ENCODE measurements at regions not wholly inside any gene's neighbourhood (a gene's known extent, or its start where the extent isn't known, plus 50 kb on each side); places are given as distances from the start of the nearest gene placed in this dataset.

DNA sequence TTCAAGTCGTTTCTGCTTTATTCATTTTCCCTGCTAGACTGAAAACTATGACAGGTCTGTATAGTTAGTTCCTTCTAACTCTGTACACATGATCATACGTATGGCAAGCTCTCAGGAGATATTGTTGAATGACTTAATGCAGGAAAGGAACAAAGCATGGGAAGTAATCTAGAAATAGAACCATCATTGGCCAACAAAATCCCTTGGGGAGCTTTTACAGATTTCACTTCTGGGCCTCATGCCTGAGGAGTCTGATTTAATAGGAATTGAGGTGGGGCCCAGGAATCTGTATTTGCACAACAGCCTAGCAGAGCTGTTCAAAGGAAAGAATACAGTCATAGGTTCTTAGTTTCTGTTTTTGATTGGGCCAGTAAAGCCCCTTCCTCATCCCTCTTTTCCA lies 229.2 kb downstream of the MAP2K6 start:
- Mint-ChIP-seq H3K4me1 (no peaks in the 10 kb centered on the region), H3K27ac (no peak overlapping the region), H3K9me3 (peaks cover 0 to 3% (median 0%) of the 10 kb centered on the region in 8 donors), H3K27me3 (no peaks in the 10 kb centered on the region), H3K4me3 (no peak overlapping the region), H3K36me3 (no peaks in the 10 kb centered on the region)
- no peaks in the 10 kb centered on the region for H3K27me3 ChIP-seq (ENCODE audit: insufficient read depth, low read length)
- CTCF ChIA-PET (ENCODE audit: partially characterized antibody): interaction anchor here (0.7 kb wide), 1 partner anchor 439 kb away, joined by 3 read pairs; no protein-coding TSS in a partner anchor
- no peak for DNase-seq
- intact Hi-C loops (cut with micrococcal nuclease): loop anchor here (10.0 kb wide), 1 partner anchor 61 kb away; no protein-coding TSS in a partner anchor
- POLR2A ChIA-PET (ENCODE audit: partially characterized antibody): no interaction called here
- H3K36me3 ChIP-seq (ENCODE audit: insufficient read depth, low read length): no peaks in the 10 kb centered on the region
- no peaks in the 10 kb centered on the region for H3K9me3 ChIP-seq (ENCODE audit: control insufficient read depth in 1 of 2, low read length in 2 of 2)
- H3K4me1 ChIP-seq (ENCODE audit: insufficient read depth, low read length): no peaks in the 10 kb centered on the region
- no peak overlapping the region for H3K4me3 ChIP-seq (ENCODE audit: low read length in 2 of 2)
- no peak overlapping the region for H3K27ac ChIP-seq (ENCODE audit: low read depth, low read length)

DNA sequence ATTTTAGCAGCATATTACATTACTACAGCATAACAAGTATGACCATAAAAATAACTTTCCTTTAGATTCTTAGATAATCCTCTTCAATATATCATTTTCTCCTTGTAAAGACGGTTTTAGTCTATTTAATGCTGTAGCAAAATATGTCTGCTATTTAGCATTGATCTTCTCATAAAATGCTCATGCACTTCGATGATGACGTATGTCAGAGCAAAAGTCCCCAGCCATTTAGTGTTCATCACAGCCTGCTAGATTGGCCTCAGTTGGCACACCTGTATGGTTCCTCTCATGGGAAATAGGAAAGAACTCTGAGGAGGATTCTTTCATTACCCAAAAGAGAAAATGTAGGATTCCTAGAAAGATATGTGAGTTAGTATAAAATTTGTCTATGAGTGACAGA lies 232.2 kb downstream of the MAP2K6 start:
- H3K4me3 ChIP-seq (ENCODE audit: low read length in 2 of 2): no peak overlapping the region
- Mint-ChIP-seq H3K27ac (no peak overlapping the region), H3K4me3 (no peak overlapping the region), H3K36me3 (no peaks in the 10 kb centered on the region), H3K4me1 (no peaks in the 10 kb centered on the region), H3K9me3 (peaks cover 0 to 5% (median 0%) of the 10 kb centered on the region in 8 donors), H3K27me3 (no peaks in the 10 kb centered on the region)
- CTCF ChIA-PET (ENCODE audit: partially characterized antibody): no interaction called here
- intact Hi-C loops (cut with micrococcal nuclease): loop anchor here (10.0 kb wide), 1 partner anchor 58 kb away; no protein-coding TSS in a partner anchor
- H3K27me3 ChIP-seq (ENCODE audit: insufficient read depth, low read length): no peaks in the 10 kb centered on the region
- no peak overlapping the region for H3K27ac ChIP-seq (ENCODE audit: low read depth, low read length)
- POLR2A ChIA-PET (ENCODE audit: partially characterized antibody): no interaction called here
- no peaks in the 10 kb centered on the region for H3K4me1 ChIP-seq (ENCODE audit: insufficient read depth, low read length)
- H3K36me3 ChIP-seq (ENCODE audit: insufficient read depth, low read length): no peaks in the 10 kb centered on the region
- no peak for DNase-seq
- no peaks in the 10 kb centered on the region for H3K9me3 ChIP-seq (ENCODE audit: control insufficient read depth in 1 of 2, low read length in 2 of 2)

DNA sequence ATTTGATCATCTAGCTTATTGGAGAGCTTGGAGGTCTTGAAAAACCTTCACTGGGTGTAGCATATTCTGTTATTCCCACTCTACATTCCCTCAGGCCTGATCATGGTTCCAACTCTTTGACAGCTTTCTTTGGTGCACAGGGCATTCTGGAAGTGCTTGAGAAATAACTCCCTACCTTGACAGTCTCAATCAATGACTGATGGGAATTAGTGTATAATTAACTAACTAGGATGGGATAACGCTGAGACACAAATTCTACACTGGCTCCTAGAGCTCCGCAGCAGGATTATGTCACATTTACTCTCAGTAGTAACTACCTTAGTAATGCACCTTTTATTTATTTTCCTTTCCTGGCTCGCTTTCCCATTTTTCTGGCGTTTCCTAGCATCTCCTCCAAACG lies 236.4 kb downstream of the MAP2K6 start:
- Mint-ChIP-seq H3K9me3 (peaks cover 0 to 5% (median 0%) of the 10 kb centered on the region in 8 donors), H3K27ac (no peak overlapping the region), H3K4me1 (no peaks in the 10 kb centered on the region), H3K27me3 (no peaks in the 10 kb centered on the region), H3K36me3 (no peaks in the 10 kb centered on the region), H3K4me3 (no peak overlapping the region)
- no peak overlapping the region for H3K4me3 ChIP-seq (ENCODE audit: low read length in 2 of 2)
- no peaks in the 10 kb centered on the region for H3K27me3 ChIP-seq (ENCODE audit: insufficient read depth, low read length)
- intact Hi-C loops (cut with micrococcal nuclease): no loop called here
- ChIA-PET CTCF (ENCODE audit: partially characterized antibody) (no interaction called here), POLR2A (ENCODE audit: partially characterized antibody) (no interaction called here)
- no peaks in the 10 kb centered on the region for H3K36me3 ChIP-seq (ENCODE audit: insufficient read depth, low read length)
- H3K27ac ChIP-seq (ENCODE audit: low read depth, low read length): no peak overlapping the region
- no peaks in the 10 kb centered on the region for H3K4me1 ChIP-seq (ENCODE audit: insufficient read depth, low read length)
- H3K9me3 ChIP-seq (ENCODE audit: control insufficient read depth in 1 of 2, low read length in 2 of 2): no peaks in the 10 kb centered on the region
- DNase-seq: no peak

DNA sequence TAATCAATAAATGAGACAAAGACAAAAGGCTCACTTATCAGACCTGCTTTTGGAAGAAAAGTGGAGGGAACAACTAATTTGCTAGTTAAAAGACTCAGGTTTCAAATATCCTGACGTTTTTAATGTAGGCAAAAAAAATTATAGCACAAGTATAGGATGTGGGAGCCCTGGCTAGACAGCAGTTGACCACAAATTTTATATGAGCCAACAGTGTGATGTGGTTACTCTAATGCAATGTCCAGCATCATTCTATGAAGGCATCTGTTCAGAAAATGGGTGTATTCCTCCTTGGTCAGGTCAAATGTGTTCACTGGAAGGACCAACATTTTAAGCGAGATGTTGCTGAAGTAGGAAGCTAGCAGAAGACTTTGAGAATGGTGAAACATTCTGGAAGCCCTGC lies 237.4 kb downstream of the MAP2K6 start:
- Histone ChIP-seq H3K36me3 (ENCODE audit: insufficient read depth, low read length) (no peaks in the 10 kb centered on the region), H3K4me1 (ENCODE audit: insufficient read depth, low read length) (no peaks in the 10 kb centered on the region), H3K9me3 (ENCODE audit: control insufficient read depth in 1 of 2, low read length in 2 of 2) (no peaks in the 10 kb centered on the region), H3K27me3 (ENCODE audit: insufficient read depth, low read length) (no peaks in the 10 kb centered on the region), H3K4me3 (ENCODE audit: low read length in 2 of 2) (no peak overlapping the region), H3K27ac (ENCODE audit: low read depth, low read length) (no peak overlapping the region)
- H3K27me3 Mint-ChIP-seq: peaks cover 0 to 2% of the 10 kb centered on the region in 2 donors
- H3K4me3 Mint-ChIP-seq: no peak overlapping the region
- POLR2A ChIA-PET (ENCODE audit: partially characterized antibody): no interaction called here
- CTCF ChIA-PET (ENCODE audit: partially characterized antibody): no interaction called here
- intact Hi-C loops (cut with micrococcal nuclease): no loop called here
- no peaks in the 10 kb centered on the region for H3K36me3 Mint-ChIP-seq
- H3K27ac Mint-ChIP-seq: no peak overlapping the region
- peaks cover 0 to 5% (median 0%) of the 10 kb centered on the region in 8 donors for H3K9me3 Mint-ChIP-seq
- DNase-seq: no peak
- no peaks in the 10 kb centered on the region for H3K4me1 Mint-ChIP-seq

DNA sequence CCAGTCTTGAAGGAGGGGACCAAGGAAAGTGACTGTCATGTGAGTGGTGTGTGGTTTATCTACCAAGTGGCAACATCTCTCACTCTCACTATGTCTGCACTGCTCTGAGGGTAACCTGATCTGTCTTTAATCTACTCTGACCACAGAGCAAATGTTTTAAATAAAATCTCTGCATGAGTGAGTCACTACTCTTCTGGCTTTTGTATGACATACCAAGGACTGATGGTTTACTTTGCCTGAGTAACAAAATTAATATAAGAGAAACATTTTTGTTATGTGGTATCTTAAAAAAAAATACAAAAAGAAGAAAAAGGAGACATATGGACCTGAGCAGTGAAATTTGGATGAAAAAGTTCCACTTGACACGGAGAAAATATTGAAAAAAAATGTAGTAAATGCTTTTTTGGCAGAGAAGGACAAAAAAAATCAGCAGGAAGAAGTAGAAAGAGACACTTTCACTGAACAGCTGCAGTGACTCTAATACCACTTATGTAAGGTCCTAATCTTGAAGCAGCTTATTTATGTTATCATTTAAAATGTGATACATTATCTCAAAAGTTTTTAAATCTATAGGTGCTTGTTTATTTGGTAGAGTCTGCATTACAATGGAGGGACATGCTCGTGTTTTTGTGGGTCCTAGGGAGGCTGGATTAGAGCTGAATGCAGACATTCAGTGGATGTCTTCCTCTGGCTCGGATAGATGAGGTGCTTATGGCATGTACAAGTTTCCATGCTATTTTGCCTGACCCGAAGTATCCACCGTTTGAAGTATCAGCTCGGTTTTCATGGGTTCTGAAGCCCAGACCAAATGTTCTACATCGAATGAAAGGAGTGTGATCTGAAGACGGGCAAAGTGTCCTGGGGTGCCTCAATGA lies 240.7 kb downstream of the MAP2K6 start:
- intact Hi-C loops (cut with micrococcal nuclease): no loop called here
- H3K4me3 Mint-ChIP-seq: no peak overlapping the region

DNA sequence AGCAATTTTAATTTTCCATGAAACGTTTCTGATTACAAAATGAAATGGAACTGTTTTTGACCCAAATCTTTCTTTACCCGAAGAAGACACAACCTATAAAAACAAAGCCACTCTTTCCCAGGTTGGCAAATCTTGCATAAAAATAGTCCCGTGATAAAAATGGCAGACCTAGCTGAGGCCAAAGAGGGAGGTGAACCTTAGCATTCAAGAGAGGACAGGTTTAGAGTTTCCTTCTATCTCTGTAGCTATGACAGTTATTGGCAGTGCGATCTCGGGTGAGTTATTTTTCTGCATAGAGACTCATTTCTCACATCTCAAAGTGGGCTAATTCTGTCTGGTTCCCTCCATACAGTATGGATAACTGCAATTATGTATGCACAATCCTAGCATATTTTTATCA lies 241.4 kb downstream of the MAP2K6 start:
- no peaks in the 10 kb centered on the region for H3K36me3 Mint-ChIP-seq
- no peak overlapping the region for H3K27ac Mint-ChIP-seq
- no peak for DNase-seq
- no peaks in the 10 kb centered on the region for H3K4me1 ChIP-seq (ENCODE audit: insufficient read depth, low read length)
- intact Hi-C loops (cut with micrococcal nuclease): no loop called here
- POLR2A ChIA-PET (ENCODE audit: partially characterized antibody): no interaction called here
- no peaks in the 10 kb centered on the region for H3K36me3 ChIP-seq (ENCODE audit: insufficient read depth, low read length)
- CTCF ChIA-PET (ENCODE audit: partially characterized antibody): no interaction called here
- H3K9me3 ChIP-seq (ENCODE audit: control insufficient read depth in 1 of 2, low read length in 2 of 2): no peaks in the 10 kb centered on the region
- no peak overlapping the region for H3K27ac ChIP-seq (ENCODE audit: low read depth, low read length)
- H3K27me3 Mint-ChIP-seq: peaks cover 0 to 4% of the 10 kb centered on the region in 2 donors
- H3K9me3 Mint-ChIP-seq: peaks cover 0 to 3% (median 0%) of the 10 kb centered on the region in 8 donors
- H3K4me1 Mint-ChIP-seq: no peaks in the 10 kb centered on the region
- no peak overlapping the region for H3K4me3 ChIP-seq (ENCODE audit: low read length in 2 of 2)
- no peaks in the 10 kb centered on the region for H3K27me3 ChIP-seq (ENCODE audit: insufficient read depth, low read length)
- no peak overlapping the region for H3K4me3 Mint-ChIP-seq

More for the DNA sequence above, 240.7 kb downstream of the MAP2K6 start:
- Histone ChIP-seq H3K4me3 (ENCODE audit: low read length in 2 of 2) (no peak overlapping the region), H3K27me3 (ENCODE audit: insufficient read depth, low read length) (no peaks in the 10 kb centered on the region), H3K36me3 (ENCODE audit: insufficient read depth, low read length) (no peaks in the 10 kb centered on the region), H3K27ac (ENCODE audit: low read depth, low read length) (no peak overlapping the region), H3K9me3 (ENCODE audit: control insufficient read depth in 1 of 2, low read length in 2 of 2) (no peaks in the 10 kb centered on the region), H3K4me1 (ENCODE audit: insufficient read depth, low read length) (no peaks in the 10 kb centered on the region)
- no peak for DNase-seq
- Mint-ChIP-seq H3K27me3 (peaks cover 0 to 3% of the 10 kb centered on the region in 2 donors), H3K36me3 (no peaks in the 10 kb centered on the region), H3K27ac (no peak overlapping the region), H3K9me3 (peaks cover 0 to 2% (median 0%) of the 10 kb centered on the region in 8 donors), H3K4me1 (no peaks in the 10 kb centered on the region)
- ChIA-PET CTCF (ENCODE audit: partially characterized antibody) (no interaction called here), POLR2A (ENCODE audit: partially characterized antibody) (no interaction called here)

DNA sequence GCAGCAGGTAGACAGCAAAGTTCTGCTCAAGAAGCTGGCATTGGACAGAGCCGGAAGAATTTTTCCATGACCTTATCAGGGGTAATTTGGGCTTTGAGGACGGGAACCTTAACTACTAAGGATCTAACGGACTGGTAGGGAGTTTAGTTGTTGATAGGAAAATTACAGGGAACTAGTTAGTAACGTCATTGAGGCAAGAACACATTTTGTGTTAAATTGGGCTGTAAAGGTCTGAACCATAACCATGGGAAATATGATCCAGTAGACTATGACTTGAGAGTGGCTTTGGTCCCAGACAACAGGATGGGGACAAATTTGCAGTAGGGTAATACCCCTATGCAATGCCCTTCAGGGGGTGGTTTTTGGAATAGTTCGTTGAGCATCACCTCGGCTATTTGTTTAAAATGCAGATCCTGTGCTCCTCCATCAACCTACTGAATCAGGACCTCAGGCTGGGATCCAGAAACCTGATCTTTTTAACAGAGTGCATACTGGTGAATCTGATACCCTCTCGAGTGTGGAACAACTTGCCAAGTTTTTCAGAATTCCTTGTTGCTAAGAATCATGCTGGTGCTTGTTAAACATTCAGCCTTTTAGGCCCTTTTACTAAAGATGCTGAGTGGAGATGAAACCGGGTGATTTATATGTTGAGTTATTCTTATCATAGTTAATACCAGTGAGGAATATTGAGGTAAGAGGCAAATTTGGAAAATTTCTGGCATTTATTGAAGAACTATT lies 255.1 kb downstream of the MAP2K6 start:
- intact Hi-C loops (cut with micrococcal nuclease): no loop called here
- Mint-ChIP-seq H3K27me3 (no peaks in the 10 kb centered on the region), H3K27ac (no peak overlapping the region), H3K9me3 (peaks cover 0 to 4% (median 0%) of the 10 kb centered on the region in 8 donors), H3K4me1 (no peaks in the 10 kb centered on the region), H3K36me3 (no peaks in the 10 kb centered on the region), H3K4me3 (no peak overlapping the region)
- POLR2A ChIA-PET (ENCODE audit: partially characterized antibody): no interaction called here
- Histone ChIP-seq H3K36me3 (ENCODE audit: insufficient read depth, low read length) (no peaks in the 10 kb centered on the region), H3K4me3 (ENCODE audit: low read length in 2 of 2) (no peak overlapping the region), H3K27ac (ENCODE audit: low read depth, low read length) (no peak overlapping the region), H3K4me1 (ENCODE audit: insufficient read depth, low read length) (no peaks in the 10 kb centered on the region), H3K27me3 (ENCODE audit: insufficient read depth, low read length) (no peaks in the 10 kb centered on the region), H3K9me3 (ENCODE audit: control insufficient read depth in 1 of 2, low read length in 2 of 2) (no peaks in the 10 kb centered on the region)
- CTCF ChIA-PET (ENCODE audit: partially characterized antibody): no interaction called here
- no peak for DNase-seq
